ENCODE measurements at regions not wholly inside any gene's neighbourhood (a gene's known extent, or its start where the extent isn't known, plus 50 kb on each side); places are given as distances from the start of the nearest gene placed in this dataset.

DNA sequence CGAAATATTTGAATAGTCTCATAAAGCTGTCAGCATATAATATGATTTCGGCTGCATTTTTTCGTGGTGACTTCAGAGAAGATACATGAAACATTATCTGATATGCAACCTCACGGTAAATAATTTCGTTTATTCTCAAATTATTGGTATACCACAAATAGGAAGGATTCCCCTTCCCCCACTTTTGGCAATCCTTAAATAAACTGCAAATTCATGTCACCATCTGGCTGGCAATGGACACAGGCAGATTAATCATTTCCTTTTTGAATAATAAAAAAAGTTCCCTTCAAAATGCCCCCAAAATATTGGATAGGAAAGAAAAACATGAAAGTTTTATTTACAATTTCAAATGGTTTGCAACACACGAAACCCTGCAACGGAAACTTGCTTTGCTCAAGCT, 234.5 kb upstream of the MEOX2 start:
- no peaks in the 10 kb centered on the region for H3K36me3 ChIP-seq
- 92% methylated on average over 7 of the region's 7 CpGs for WGBS
- no peaks in the 10 kb centered on the region for H3K9me3 ChIP-seq
- DNase-seq (ENCODE audit: low spot score) = no peak
- no peak overlapping the region for H3K27ac ChIP-seq
- no peak overlapping the region for H3K4me3 ChIP-seq
- intact Hi-C loops (cut with DNase I) = no loop called here
- TF ChIP-seq POLR2A (IDR thresholded peaks at IDR 0.05) (no peak), POLR2AphosphoS5 (IDR thresholded peaks at IDR 0.05) (no peak)
- TF ChIP-seq, protein P1, sequence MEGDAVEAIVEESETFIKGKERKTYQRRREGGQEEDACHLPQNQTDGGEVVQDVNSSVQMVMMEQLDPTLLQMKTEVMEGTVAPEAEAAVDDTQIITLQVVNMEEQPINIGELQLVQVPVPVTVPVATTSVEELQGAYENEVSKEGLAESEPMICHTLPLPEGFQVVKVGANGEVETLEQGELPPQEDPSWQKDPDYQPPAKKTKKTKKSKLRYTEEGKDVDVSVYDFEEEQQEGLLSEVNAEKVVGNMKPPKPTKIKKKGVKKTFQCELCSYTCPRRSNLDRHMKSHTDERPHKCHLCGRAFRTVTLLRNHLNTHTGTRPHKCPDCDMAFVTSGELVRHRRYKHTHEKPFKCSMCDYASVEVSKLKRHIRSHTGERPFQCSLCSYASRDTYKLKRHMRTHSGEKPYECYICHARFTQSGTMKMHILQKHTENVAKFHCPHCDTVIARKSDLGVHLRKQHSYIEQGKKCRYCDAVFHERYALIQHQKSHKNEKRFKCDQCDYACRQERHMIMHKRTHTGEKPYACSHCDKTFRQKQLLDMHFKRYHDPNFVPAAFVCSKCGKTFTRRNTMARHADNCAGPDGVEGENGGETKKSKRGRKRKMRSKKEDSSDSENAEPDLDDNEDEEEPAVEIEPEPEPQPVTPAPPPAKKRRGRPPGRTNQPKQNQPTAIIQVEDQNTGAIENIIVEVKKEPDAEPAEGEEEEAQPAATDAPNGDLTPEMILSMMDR (IDR thresholded peaks at IDR 0.05) = no peak
- no peaks in the 10 kb centered on the region for H3K4me1 ChIP-seq (replicated peaks)
- H3K27me3 ChIP-seq (replicated peaks; ENCODE audit: insufficient read depth) = no peaks in the 10 kb centered on the region

DNA sequence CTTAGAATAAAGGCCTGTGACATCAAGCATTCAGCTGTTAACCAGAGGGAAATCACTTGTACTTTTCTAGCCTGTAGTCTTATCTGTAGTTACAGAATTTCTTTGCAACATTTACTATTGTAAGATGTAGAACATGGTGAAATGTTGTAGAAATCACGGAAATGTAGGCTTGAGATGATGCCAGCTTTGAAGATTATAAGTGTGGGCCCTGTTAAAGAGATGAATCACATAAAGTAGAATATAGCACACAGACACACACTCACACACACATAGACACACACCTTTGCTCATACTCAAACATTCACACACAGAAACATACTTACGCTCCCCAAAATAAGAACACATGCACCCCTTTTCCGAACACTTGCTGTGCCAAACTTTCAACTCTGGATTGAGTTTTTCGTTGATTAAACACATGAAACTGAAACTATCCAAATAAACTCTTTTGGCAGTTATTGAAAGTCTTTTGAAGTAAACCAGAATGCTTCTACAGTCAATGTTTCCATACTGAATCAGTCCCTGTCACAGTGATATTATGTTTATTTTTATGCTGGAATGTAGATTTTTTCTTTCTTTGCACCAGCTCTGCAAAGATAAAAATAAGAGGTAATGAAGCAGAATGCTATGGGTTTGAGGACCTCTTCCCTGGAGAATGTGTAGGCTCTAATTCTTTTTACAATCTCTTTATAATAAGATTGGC, 230.3 kb upstream of the MEOX2 start:
- Histone ChIP-seq H3K27ac (no peak overlapping the region), H3K9me3 (no peaks in the 10 kb centered on the region), H3K36me3 (no peaks in the 10 kb centered on the region), H3K4me3 (no peak overlapping the region), H3K27me3 (replicated peaks; ENCODE audit: insufficient read depth) (no peaks in the 10 kb centered on the region), H3K4me1 (replicated peaks) (no peaks in the 10 kb centered on the region)
- WGBS = 28% methylated on average over 4 of the region's 4 CpGs
- no peak for DNase-seq (ENCODE audit: low spot score)
- intact Hi-C loops (cut with DNase I) = no loop called here
- TF ChIP-seq, protein P1 (IDR thresholded peaks at IDR 0.05) = no peak
- TF ChIP-seq POLR2A (IDR thresholded peaks at IDR 0.05) (no peak), POLR2AphosphoS5 (IDR thresholded peaks at IDR 0.05) (no peak)

DNA sequence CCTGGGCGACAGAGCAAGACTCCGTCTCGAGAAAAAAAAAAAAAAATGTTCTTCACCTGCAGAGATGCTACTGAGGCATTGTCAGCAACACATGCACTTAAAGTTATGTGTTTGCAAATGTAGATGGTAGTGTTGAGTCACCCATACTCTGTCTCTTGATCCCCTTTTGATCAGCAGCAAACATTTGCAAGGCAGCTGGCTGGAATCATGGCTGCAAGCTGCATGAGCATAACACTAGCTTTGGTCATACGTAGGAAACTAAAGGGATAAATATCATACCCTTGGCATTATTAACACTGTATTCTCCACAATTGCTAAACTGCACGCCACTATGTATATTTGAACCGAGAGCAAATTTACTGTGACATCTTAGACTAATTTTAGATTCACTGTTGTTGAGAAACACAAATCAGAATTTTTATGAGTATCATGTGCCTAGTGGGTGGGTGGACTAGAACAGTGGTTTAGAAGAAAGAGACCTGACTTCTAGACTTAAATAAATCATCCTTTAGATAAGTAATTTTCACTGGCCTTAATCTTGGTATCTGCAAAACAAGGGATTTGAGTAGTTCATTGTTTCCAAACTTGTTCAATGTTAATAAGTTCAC, 229.3 kb upstream of the MEOX2 start:
- Histone ChIP-seq H3K36me3 (no peaks in the 10 kb centered on the region), H3K27ac (no peak overlapping the region), H3K9me3 (no peaks in the 10 kb centered on the region), H3K4me3 (no peak overlapping the region), H3K27me3 (replicated peaks; ENCODE audit: insufficient read depth) (no peaks in the 10 kb centered on the region), H3K4me1 (replicated peaks) (no peaks in the 10 kb centered on the region)
- no peak for DNase-seq (ENCODE audit: low spot score)
- intact Hi-C loops (cut with DNase I) = no loop called here
- TF ChIP-seq, protein P1 (IDR thresholded peaks at IDR 0.05) = no peak
- TF ChIP-seq POLR2AphosphoS5 (IDR thresholded peaks at IDR 0.05) = no peak
- no peak for TF ChIP-seq POLR2A (IDR thresholded peaks at IDR 0.05)
- WGBS = 82% methylated on average over 6 of the region's 6 CpGs

DNA sequence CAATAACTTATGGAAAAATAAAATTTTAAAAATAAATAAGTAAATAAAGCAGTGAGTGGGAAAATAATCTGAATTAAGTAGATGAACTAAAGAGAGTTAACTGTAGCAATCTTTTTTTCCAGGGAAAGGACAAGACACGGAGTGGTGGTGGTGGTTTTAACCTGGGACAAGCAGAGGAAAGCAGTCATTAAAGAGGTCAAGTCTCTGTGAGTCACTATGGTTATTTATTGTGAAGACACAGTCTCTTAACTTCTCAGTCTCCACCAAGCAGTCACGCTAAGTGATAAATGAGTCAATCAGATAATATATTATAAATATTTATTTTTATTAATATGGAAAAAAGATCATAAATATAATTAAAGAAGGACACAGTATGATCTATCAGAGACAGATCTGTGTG, 228.1 kb upstream of the MEOX2 start:
- WGBS = 88% methylated on average over 2 of the region's 2 CpGs
- TF ChIP-seq POLR2A (IDR thresholded peaks at IDR 0.05) = no peak
- TF ChIP-seq, protein P1 (IDR thresholded peaks at IDR 0.05) = no peak
- TF ChIP-seq POLR2AphosphoS5 (IDR thresholded peaks at IDR 0.05) = no peak
- Histone ChIP-seq H3K9me3 (no peaks in the 10 kb centered on the region), H3K36me3 (no peaks in the 10 kb centered on the region), H3K27me3 (replicated peaks; ENCODE audit: insufficient read depth) (no peaks in the 10 kb centered on the region), H3K27ac (no peak overlapping the region), H3K4me3 (no peak overlapping the region), H3K4me1 (replicated peaks) (no peaks in the 10 kb centered on the region)
- no peak for DNase-seq (ENCODE audit: low spot score)
- intact Hi-C loops (cut with DNase I) = no loop called here

DNA sequence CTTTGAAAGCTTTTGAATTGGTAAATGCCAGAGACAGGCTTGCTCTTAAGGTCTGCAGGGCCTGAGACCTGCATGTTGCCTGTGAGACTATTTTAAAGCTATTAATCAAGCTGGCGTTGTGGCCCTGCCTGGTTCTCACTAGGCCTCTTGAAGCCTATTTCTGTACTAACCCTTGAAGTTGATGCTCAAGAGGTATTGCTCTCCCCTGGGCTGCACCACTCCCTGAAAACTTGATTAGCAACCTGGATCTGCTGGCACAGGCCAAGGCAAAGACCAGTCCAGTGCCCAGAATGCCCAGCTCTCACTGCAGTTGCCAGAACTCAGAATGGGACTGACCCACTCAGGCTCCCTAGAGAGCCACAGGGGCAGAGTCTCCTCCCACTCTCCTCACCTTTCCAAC, 220.0 kb upstream of the MEOX2 start:
- H3K36me3 ChIP-seq = no peaks in the 10 kb centered on the region
- no peaks in the 10 kb centered on the region for H3K27me3 ChIP-seq (replicated peaks; ENCODE audit: insufficient read depth)
- WGBS = 95% methylated on average over 1 of the region's 1 CpG
- intact Hi-C loops (cut with DNase I) = no loop called here
- H3K4me1 ChIP-seq (replicated peaks) = no peaks in the 10 kb centered on the region
- no peak overlapping the region for H3K27ac ChIP-seq
- no peak for DNase-seq (ENCODE audit: low spot score)
- H3K9me3 ChIP-seq = no peaks in the 10 kb centered on the region
- no peak for TF ChIP-seq POLR2A (IDR thresholded peaks at IDR 0.05)
- TF ChIP-seq, protein P1 (IDR thresholded peaks at IDR 0.05) = no peak
- TF ChIP-seq POLR2AphosphoS5 (IDR thresholded peaks at IDR 0.05) = no peak
- H3K4me3 ChIP-seq = no peak overlapping the region

Data from prostate gland (tissue), 2 donors.